ENCODE measurements at regions not wholly inside any gene's neighbourhood (a gene's known extent, or its start where the extent isn't known, plus 50 kb on each side); places are given as distances from the start of the nearest gene placed in this dataset.

DNA sequence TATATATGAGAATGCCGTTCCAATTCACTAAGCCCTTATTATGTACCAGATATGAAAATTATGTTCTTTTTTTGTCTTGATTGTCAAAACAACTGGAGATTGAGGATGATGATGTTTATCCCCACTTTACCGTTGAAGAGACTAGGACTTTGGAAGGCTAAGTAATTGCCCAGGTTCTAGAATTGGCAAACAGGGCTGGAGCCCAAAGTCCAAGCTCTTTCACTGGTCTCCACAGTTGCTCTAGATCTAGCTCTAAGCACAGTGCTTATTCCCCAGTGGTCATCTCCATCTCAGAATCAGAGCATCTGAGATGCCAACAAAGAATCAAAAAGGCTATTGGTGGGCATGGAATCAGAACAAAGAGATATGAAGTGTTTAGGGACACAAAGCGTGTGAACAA is 215.3 kb upstream of the FOXA2 start:
- DNase-seq (ENCODE audit: low spot score), result no peak
- in situ Hi-C loops (cut with MboI; ENCODE audit: low pct_unique_long_range_greater_than_20kb, low sequenced_read_pairs, unreplicated experiment), result no loop called here
- TF ChIP-seq, protein P1, sequence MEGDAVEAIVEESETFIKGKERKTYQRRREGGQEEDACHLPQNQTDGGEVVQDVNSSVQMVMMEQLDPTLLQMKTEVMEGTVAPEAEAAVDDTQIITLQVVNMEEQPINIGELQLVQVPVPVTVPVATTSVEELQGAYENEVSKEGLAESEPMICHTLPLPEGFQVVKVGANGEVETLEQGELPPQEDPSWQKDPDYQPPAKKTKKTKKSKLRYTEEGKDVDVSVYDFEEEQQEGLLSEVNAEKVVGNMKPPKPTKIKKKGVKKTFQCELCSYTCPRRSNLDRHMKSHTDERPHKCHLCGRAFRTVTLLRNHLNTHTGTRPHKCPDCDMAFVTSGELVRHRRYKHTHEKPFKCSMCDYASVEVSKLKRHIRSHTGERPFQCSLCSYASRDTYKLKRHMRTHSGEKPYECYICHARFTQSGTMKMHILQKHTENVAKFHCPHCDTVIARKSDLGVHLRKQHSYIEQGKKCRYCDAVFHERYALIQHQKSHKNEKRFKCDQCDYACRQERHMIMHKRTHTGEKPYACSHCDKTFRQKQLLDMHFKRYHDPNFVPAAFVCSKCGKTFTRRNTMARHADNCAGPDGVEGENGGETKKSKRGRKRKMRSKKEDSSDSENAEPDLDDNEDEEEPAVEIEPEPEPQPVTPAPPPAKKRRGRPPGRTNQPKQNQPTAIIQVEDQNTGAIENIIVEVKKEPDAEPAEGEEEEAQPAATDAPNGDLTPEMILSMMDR (IDR thresholded peaks at IDR 0.05; ENCODE audit: extremely low read depth, insufficient read depth, missing control alignments), result no peak

DNA sequence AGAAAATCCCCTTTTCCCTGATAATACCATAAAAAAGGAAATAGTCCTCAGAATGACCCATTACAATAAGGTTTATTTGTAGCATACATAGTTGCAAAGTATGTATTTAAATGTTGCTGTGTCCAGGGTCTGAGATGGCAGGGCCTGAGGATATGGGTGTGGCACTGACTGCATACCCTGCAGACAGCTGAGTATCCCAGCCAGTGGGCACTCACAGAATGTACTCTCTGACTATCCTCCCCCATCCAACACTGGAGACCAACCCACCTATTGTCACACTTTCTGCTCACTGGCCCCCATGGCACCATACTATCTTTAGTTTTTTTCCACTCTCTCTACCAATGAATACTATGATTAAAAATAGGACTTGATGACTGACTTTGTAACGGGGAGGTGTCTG is 215.8 kb upstream of the FOXA2 start:
- no peak for DNase-seq (ENCODE audit: low spot score)
- in situ Hi-C loops (cut with MboI; ENCODE audit: low pct_unique_long_range_greater_than_20kb, low sequenced_read_pairs, unreplicated experiment), result no loop called here
- TF ChIP-seq, protein P1 (IDR thresholded peaks at IDR 0.05; ENCODE audit: extremely low read depth, insufficient read depth, missing control alignments), result no peak

DNA sequence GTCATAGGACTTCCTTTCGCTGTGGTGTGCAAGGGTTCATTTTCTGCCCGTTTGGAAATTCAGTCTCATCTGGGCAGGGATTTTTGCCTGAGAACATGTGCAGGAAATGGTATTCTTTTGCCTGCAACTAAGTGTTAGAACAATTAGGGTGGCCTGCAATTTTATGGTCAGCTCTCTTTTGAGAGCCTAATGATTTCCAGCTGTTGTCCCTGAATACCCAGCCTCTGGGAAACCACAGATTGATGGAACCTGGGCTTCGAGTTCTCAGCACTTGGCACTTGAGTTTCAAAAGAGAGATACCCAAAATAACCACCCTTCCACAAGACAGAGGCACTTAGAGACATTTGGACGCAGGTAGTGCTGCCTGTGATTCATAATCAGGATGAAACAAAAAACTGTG is 217.2 kb upstream of the FOXA2 start:
- in situ Hi-C loops (cut with MboI; ENCODE audit: low pct_unique_long_range_greater_than_20kb, low sequenced_read_pairs, unreplicated experiment), result no loop called here
- DNase-seq (ENCODE audit: low spot score), result no peak
- TF ChIP-seq, protein P1 (IDR thresholded peaks at IDR 0.05; ENCODE audit: extremely low read depth, insufficient read depth, missing control alignments), result no peak

DNA sequence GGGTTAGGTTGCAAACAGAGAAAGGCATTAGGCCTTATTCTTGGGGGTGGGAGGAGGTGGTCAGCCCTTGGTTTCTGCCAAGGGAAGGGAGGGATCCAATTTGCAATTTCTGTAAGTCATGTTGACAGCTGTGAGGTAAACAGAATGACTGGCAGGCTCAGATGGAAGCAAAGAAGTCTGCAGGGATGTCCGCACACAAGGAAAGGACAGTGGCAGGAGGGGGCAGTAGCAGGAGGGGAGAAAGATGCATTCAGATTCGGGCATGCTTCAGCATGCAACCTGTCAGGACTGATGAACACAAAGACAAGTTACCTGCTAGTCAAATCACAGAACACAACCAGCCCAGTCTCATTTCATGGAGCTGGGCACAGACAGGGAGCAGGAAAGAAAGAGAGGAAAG is 217.9 kb upstream of the FOXA2 start:
- TF ChIP-seq, protein P1 (IDR thresholded peaks at IDR 0.05; ENCODE audit: extremely low read depth, insufficient read depth, missing control alignments), result no peak
- DNase-seq (ENCODE audit: low spot score), result no peak
- in situ Hi-C loops (cut with MboI; ENCODE audit: low pct_unique_long_range_greater_than_20kb, low sequenced_read_pairs, unreplicated experiment), result no loop called here

DNA sequence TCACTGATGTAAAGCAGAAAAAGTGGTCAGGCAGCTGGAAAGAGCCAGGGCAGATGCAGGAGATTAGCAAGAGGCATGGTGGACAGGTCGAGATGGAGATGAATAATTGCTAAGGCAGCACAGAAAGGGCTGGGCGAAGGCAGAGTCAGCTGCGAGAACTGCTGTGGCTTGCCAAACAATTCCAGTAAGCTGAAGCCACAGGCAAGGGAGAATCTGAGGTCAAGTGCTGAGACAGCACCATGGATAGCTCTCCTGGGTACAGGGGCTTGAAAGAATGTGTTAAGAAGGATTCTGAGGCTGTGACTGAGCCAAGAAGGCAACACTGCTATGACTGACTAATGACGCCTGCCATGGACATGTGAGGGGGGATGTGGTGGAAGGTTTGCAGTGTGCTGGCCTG is 220.8 kb upstream of the FOXA2 start:
- in situ Hi-C loops (cut with MboI; ENCODE audit: low pct_unique_long_range_greater_than_20kb, low sequenced_read_pairs, unreplicated experiment), result no loop called here
- TF ChIP-seq, protein P1 (IDR thresholded peaks at IDR 0.05; ENCODE audit: extremely low read depth, insufficient read depth, missing control alignments), result no peak
- DNase-seq (ENCODE audit: low spot score), result no peak

DNA sequence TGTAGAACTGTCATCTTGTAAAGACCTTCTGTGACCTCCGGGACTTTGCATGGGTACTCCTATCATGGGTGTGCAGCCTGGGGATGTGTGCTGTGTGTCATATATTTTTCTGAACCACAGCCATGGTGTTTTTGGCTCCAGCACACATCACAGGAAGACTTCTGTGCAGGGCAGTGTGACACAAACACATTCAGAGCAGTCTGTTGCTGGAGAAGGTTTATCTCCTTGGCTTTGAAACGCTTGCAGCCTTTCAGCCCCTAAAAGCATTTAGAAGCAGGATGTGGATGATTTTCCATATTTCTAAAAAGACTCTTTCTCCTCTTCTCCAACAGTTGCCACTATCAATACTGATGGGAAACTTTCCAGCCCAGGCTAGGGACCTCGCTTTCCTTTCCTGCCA is 221.6 kb upstream of the FOXA2 start:
- in situ Hi-C loops (cut with MboI; ENCODE audit: low pct_unique_long_range_greater_than_20kb, low sequenced_read_pairs, unreplicated experiment), result no loop called here
- DNase-seq (ENCODE audit: low spot score), result no peak
- TF ChIP-seq, protein P1 (IDR thresholded peaks at IDR 0.05; ENCODE audit: extremely low read depth, insufficient read depth, missing control alignments), result no peak

DNA sequence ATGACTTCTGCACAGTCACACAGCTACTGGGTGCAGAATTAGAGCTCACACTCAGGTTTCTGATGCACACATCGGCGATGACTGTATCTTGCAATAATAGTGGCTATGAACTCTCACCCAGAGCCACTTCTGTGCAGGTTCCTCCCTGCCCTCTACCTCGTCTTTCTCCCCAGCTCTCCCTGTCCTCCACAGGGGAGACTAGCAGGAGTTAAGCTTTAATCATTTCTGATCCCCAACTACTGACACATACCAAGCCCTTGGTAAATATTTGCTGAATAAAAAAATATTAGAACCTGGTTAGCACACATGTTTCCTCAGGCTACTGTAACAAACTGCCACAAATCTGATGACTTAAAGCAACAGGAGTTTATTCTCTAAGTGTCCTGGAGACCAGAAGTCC is 222.7 kb upstream of the FOXA2 start:
- in situ Hi-C loops (cut with MboI; ENCODE audit: low pct_unique_long_range_greater_than_20kb, low sequenced_read_pairs, unreplicated experiment), result no loop called here
- DNase-seq (ENCODE audit: low spot score), result no peak
- TF ChIP-seq, protein P1 (IDR thresholded peaks at IDR 0.05; ENCODE audit: extremely low read depth, insufficient read depth, missing control alignments), result no peak

Data from GM13977 (cell line).